Gastrocnemius medialis (tissue), 4 donors: ENCODE measurements at regions not wholly inside any gene's neighbourhood (a gene's known extent, or its start where the extent isn't known, plus 50 kb on each side); places are given as distances from the start of the nearest gene placed in this dataset.

Source experiments
- CTCF ChIP-seq, 5 experiments: fragments of 450-650 bp in 3 of 5; fragments of 200-600 bp in 2 of 5; sonication (generic) in 2 of 5; IDR thresholded peaks in 4 of 5; conservative IDR thresholded peaks in 1 of 5; 1 replicate in 4 of 5; 2 replicates in 1 of 5; pipeline ENCODE4 v1.5.1; 2016 to 2019; ENCODE audit warnings: antibody characterized with exemption in 5 of 5, mild to moderate bottlenecking in 3 of 5, moderate library complexity in 3 of 5
- POLR2A ChIP-seq, 2 donors: fragments of 450-650 bp; IDR thresholded peaks; one replicate each; pipeline ENCODE4 v1.6.1; 2017; ENCODE audit warnings: antibody characterized with exemption in 2 of 2, mild to moderate bottlenecking in 2 of 2, moderate library complexity in 2 of 2

GRCh38 chr1:66462313-66462712 is 71.6 kb upstream of the SGIP1 start:
- no peak for TF ChIP-seq POLR2A (IDR thresholded peaks at IDR 0.05)
- no peak for TF ChIP-seq CTCF (IDR thresholded peaks at IDR 0.05 in 4 of 5, conservative IDR thresholded peaks at IDR 0.05 in 1 of 5)
